ENCODE measurements at regions not wholly inside any gene's neighbourhood (a gene's known extent, or its start where the extent isn't known, plus 50 kb on each side); places are given as distances from the start of the nearest gene placed in this dataset.

- intact Hi-C loops (cut with micrococcal nuclease) = no loop called here
- Mint-ChIP-seq H3K9me3 (peaks cover 13% of the 10 kb centered on the region), H3K27me3 (no peaks in the 10 kb centered on the region), H3K27ac (no peak overlapping the region), H3K4me1 (no peaks in the 10 kb centered on the region), H3K4me3 (no peak overlapping the region), H3K36me3 (ENCODE audit: low read depth) (no peaks in the 10 kb centered on the region)
- no peak for ATAC-seq (ENCODE audit: low read depth)
- POLR2A ChIA-PET = no interaction called here
- DNase-seq = no peak
- CTCF ChIA-PET = no interaction called here
- TF ChIP-seq, protein P1, sequence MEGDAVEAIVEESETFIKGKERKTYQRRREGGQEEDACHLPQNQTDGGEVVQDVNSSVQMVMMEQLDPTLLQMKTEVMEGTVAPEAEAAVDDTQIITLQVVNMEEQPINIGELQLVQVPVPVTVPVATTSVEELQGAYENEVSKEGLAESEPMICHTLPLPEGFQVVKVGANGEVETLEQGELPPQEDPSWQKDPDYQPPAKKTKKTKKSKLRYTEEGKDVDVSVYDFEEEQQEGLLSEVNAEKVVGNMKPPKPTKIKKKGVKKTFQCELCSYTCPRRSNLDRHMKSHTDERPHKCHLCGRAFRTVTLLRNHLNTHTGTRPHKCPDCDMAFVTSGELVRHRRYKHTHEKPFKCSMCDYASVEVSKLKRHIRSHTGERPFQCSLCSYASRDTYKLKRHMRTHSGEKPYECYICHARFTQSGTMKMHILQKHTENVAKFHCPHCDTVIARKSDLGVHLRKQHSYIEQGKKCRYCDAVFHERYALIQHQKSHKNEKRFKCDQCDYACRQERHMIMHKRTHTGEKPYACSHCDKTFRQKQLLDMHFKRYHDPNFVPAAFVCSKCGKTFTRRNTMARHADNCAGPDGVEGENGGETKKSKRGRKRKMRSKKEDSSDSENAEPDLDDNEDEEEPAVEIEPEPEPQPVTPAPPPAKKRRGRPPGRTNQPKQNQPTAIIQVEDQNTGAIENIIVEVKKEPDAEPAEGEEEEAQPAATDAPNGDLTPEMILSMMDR (IDR thresholded peaks at IDR 0.05) = no peak
Measured at GRCh38 chr1:101613546-101613945, 376.7 kb downstream of the S1PR1 start.

- no peaks in the 10 kb centered on the region for H3K4me1 Mint-ChIP-seq
- no peak for DNase-seq
- peaks cover 2% of the 10 kb centered on the region for H3K9me3 Mint-ChIP-seq
- no peak for ATAC-seq (ENCODE audit: low read depth)
- intact Hi-C loops (cut with micrococcal nuclease) = no loop called here
- H3K27ac Mint-ChIP-seq = no peak overlapping the region
- no peak overlapping the region for H3K4me3 Mint-ChIP-seq
- no peaks in the 10 kb centered on the region for H3K27me3 Mint-ChIP-seq
- TF ChIP-seq, protein P1 (IDR thresholded peaks at IDR 0.05) = no peak
- H3K36me3 Mint-ChIP-seq (ENCODE audit: low read depth) = no peaks in the 10 kb centered on the region
- POLR2A ChIA-PET = no interaction called here
- CTCF ChIA-PET = no interaction called here
Measured at GRCh38 chr1:101618900-101619299, 377.8 kb downstream of the OLFM3 start.

- TF ChIP-seq, protein P1 (IDR thresholded peaks at IDR 0.05) = no peak
- Mint-ChIP-seq H3K4me1 (no peaks in the 10 kb centered on the region), H3K4me3 (no peak overlapping the region), H3K36me3 (ENCODE audit: low read depth) (no peaks in the 10 kb centered on the region), H3K9me3 (no peaks in the 10 kb centered on the region), H3K27me3 (no peaks in the 10 kb centered on the region), H3K27ac (no peak overlapping the region)
- POLR2A ChIA-PET = no interaction called here
- no peak for DNase-seq
- CTCF ChIA-PET = no interaction called here
- no peak for ATAC-seq (ENCODE audit: low read depth)
- intact Hi-C loops (cut with micrococcal nuclease) = no loop called here
Measured at GRCh38 chr1:101632548-101633272, 364.0 kb downstream of the OLFM3 start.

- intact Hi-C loops (cut with micrococcal nuclease) = no loop called here
- H3K4me1 Mint-ChIP-seq = no peaks in the 10 kb centered on the region
- TF ChIP-seq, protein P1 (IDR thresholded peaks at IDR 0.05) = no peak
- H3K9me3 Mint-ChIP-seq = no peaks in the 10 kb centered on the region
- DNase-seq (no peak), ATAC-seq (ENCODE audit: low read depth) (no peak)
- H3K36me3 Mint-ChIP-seq (ENCODE audit: low read depth) = no peaks in the 10 kb centered on the region
- POLR2A ChIA-PET = no interaction called here
- no peak overlapping the region for H3K27ac Mint-ChIP-seq
- no peak overlapping the region for H3K4me3 Mint-ChIP-seq
- CTCF ChIA-PET = no interaction called here
- no peaks in the 10 kb centered on the region for H3K27me3 Mint-ChIP-seq
Measured at GRCh38 chr1:101645810-101646209, 350.9 kb downstream of the OLFM3 start.

GRCh38 chr1:101652484-101652883 is 344.2 kb downstream of the OLFM3 start:
- Mint-ChIP-seq H3K4me1 (no peaks in the 10 kb centered on the region), H3K9me3 (peaks cover 6% of the 10 kb centered on the region), H3K36me3 (ENCODE audit: low read depth) (no peaks in the 10 kb centered on the region), H3K27ac (no peak overlapping the region), H3K4me3 (no peak overlapping the region), H3K27me3 (no peaks in the 10 kb centered on the region)
- intact Hi-C loops (cut with micrococcal nuclease) = no loop called here
- TF ChIP-seq, protein P1 (IDR thresholded peaks at IDR 0.05) = no peak
- CTCF ChIA-PET = no interaction called here
- no peak for DNase-seq
- ATAC-seq (ENCODE audit: low read depth) = no peak
- POLR2A ChIA-PET = no interaction called here

Data from activated B cell treated with CpG ODN at 0.5 μM for 24 hours (primary cell).